Left lung (tissue), 4 donors: ENCODE measurements at regions not wholly inside any gene's neighbourhood (a gene's known extent, or its start where the extent isn't known, plus 50 kb on each side); places are given as distances from the start of the nearest gene placed in this dataset.

Experiments
- ATAC-seq: fragments of 200-7000 bp; cut with Tn5 transposase; one replicate; pipeline ENCODE4 v1.9.1; 2020; ENCODE audit warnings: moderate library complexity
- DNase-seq, 4 donors: peaks; one replicate each; pipeline ENCODE4 v3.0.0-alpha.2; 2013 to 2020
- H3K27ac ChIP-seq, 2 donors: fragments of 200-600 bp; sonication (generic) in 1 of 2; one replicate each; pipeline versions ENCODE4 v1.5.0 to v1.8.0; 2020 to 2021
- H3K27me3 ChIP-seq, 2 donors: fragments of 200-600 bp; sonication (generic) in 1 of 2; one replicate each; pipeline versions ENCODE4 v1.5.0 to v1.8.0; 2020 to 2021
- H3K36me3 ChIP-seq, 2 donors: fragments of 200-600 bp; sonication (generic) in 1 of 2; one replicate each; pipeline versions ENCODE4 v1.5.0 to v1.8.0; 2020 to 2021
- H3K4me1 ChIP-seq, 2 donors: fragments of 200-600 bp; one replicate each; pipeline ENCODE4 v1.8.0; 2021
- H3K4me3 ChIP-seq, 2 donors: fragments of 200-600 bp; sonication (generic) in 1 of 2; one replicate each; pipeline versions ENCODE4 v1.5.0 to v1.8.0; 2020 to 2021; ENCODE audit warnings: mild to moderate bottlenecking in 1 of 2
- H3K9me3 ChIP-seq, 2 donors: fragments of 200-600 bp; sonication (generic) in 1 of 2; one replicate each; pipeline versions ENCODE4 v1.5.0 to v1.8.0; 2020 to 2021
- CTCF ChIP-seq, 2 donors: fragments of 200-600 bp; sonication (generic) in 1 of 2; IDR thresholded peaks; one replicate each; pipeline versions ENCODE4 v1.5.0 to v1.8.0; 2021; ENCODE audit warnings: antibody characterized with exemption in 2 of 2
- intact Hi-C, 2 donors: fragments of 100-400 bp; cut with DNase I; formaldehyde crosslinking; loops; one replicate each; pipeline versions ENCODE4 v1.11.2 to v1.14.2; 2022
- donor health status: DM: no; HTN: yes; CAD: no.
- donor health status: DM: no; HTN: no; CAD: no.

GRCh38 chr2:217616936-217617335 lies 385.9 kb downstream of the TNS1 start:
- DNase-seq (no peak), ATAC-seq (no peak)
- H3K27me3 ChIP-seq, result no peaks in the 10 kb centered on the region
- intact Hi-C loops, result no loop called here
- peaks cover 2 to 3% of the 10 kb centered on the region in 2 donors for H3K4me1 ChIP-seq
- no peaks in the 10 kb centered on the region for H3K36me3 ChIP-seq
- H3K9me3 ChIP-seq, result no peaks in the 10 kb centered on the region
- H3K27ac ChIP-seq, result no peak overlapping the region
- no peak for TF ChIP-seq CTCF (IDR thresholded peaks at IDR 0.05)
- no peak overlapping the region for H3K4me3 ChIP-seq

- ATAC-seq, result no peak
- H3K27ac ChIP-seq, result no peak overlapping the region
Observed at GRCh38 chr2:217615171-217615570, 387.6 kb downstream of the TNS1 start.

GRCh38 chr2:217614498-217614897 lies 388.3 kb downstream of the TNS1 start:
- intact Hi-C loops, result no loop called here

More at GRCh38 chr2:217615171-217615570, 387.6 kb downstream of the TNS1 start:
- no peaks in the 10 kb centered on the region for H3K36me3 ChIP-seq
- no peaks in the 10 kb centered on the region for H3K27me3 ChIP-seq
- intact Hi-C loops, result no loop called here
- H3K4me1 ChIP-seq, result no peaks in the 10 kb centered on the region
- H3K9me3 ChIP-seq, result no peaks in the 10 kb centered on the region
- no peak overlapping the region for H3K4me3 ChIP-seq
- DNase-seq, result no peak
- TF ChIP-seq CTCF (IDR thresholded peaks at IDR 0.05), result no peak

GRCh38 chr2:217614096-217614495 lies 388.7 kb downstream of the TNS1 start:
- Histone ChIP-seq H3K4me1 (no peaks in the 10 kb centered on the region), H3K27ac (no peak overlapping the region), H3K9me3 (no peaks in the 10 kb centered on the region), H3K27me3 (no peaks in the 10 kb centered on the region), H3K36me3 (no peaks in the 10 kb centered on the region), H3K4me3 (no peak overlapping the region)
- intact Hi-C loops, result no loop called here
- no peak for TF ChIP-seq CTCF (IDR thresholded peaks at IDR 0.05)
- ATAC-seq (no peak), DNase-seq (no peak)

More at GRCh38 chr2:217614498-217614897, 388.3 kb downstream of the TNS1 start:
- Histone ChIP-seq H3K9me3 (no peaks in the 10 kb centered on the region), H3K27me3 (no peaks in the 10 kb centered on the region), H3K36me3 (no peaks in the 10 kb centered on the region), H3K4me3 (no peak overlapping the region), H3K4me1 (no peaks in the 10 kb centered on the region), H3K27ac (no peak overlapping the region)
- no peak for DNase-seq
- TF ChIP-seq CTCF (IDR thresholded peaks at IDR 0.05), result no peak
- no peak for ATAC-seq

- Histone ChIP-seq H3K9me3 (no peaks in the 10 kb centered on the region), H3K4me3 (no peak overlapping the region), H3K27ac (no peak overlapping the region), H3K27me3 (no peaks in the 10 kb centered on the region), H3K4me1 (no peaks in the 10 kb centered on the region), H3K36me3 (no peaks in the 10 kb centered on the region)
- TF ChIP-seq CTCF (IDR thresholded peaks at IDR 0.05), result no peak
- DNase-seq (no peak), ATAC-seq (no peak)
- intact Hi-C loops, result no loop called here
Observed at GRCh38 chr2:217612920-217613319, 389.9 kb downstream of the TNS1 start.
